HEK293T (cell line): ENCODE measurements at regions not wholly inside any gene's neighbourhood (a gene's known extent, or its start where the extent isn't known, plus 50 kb on each side); places are given as distances from the start of the nearest gene placed in this dataset.

Experiments used
- CTCF ChIA-PET: fragments of 350-600 bp; formaldehyde crosslinking; extraction: SDS; loops from one replicate; lab custom pipeline; 2021; ENCODE audit warnings: antibody characterized with exemption, inconsistent platforms; lab: Yijun Ruan, JAX
- POLR2A ChIA-PET: fragments of 350-600 bp; formaldehyde crosslinking; extraction: SDS; loops from one replicate; lab custom pipeline; 2020; ENCODE audit warnings: antibody characterized with exemption, inconsistent platforms; lab: Yijun Ruan, JAX
- DNase-seq: peaks from one replicate; pipeline ENCODE4 v3.0.0; 2012; ENCODE audit warnings: mixed read lengths; ENCODE audit errors: extremely low spot score
- ARNT ChIP-seq: fragments of 450-650 bp; IDR thresholded peaks from 2 replicates; pipeline ENCODE4 v1.6.1; 2017; ENCODE audit warnings: mild to moderate bottlenecking
- BHLHE40 ChIP-seq: fragments of 450-650 bp; IDR thresholded peaks from 2 replicates; pipeline ENCODE4 v1.6.1; 2016; ENCODE audit warnings: mild to moderate bottlenecking, moderate library complexity, borderline replicate concordance
- CTBP1 ChIP-seq: fragments of 450-650 bp; IDR thresholded peaks from 2 replicates; pipeline ENCODE4 v1.6.1; 2016; ENCODE audit warnings: borderline replicate concordance
- ELF4 ChIP-seq: fragments of 450-650 bp; IDR thresholded peaks from 2 replicates; pipeline ENCODE4 v1.6.1; 2017; ENCODE audit warnings: antibody characterized with exemption
- FOXA1 ChIP-seq: fragments of 450-650 bp; IDR thresholded peaks from 2 replicates; pipeline ENCODE4 v1.6.1; 2016; ENCODE audit warnings: mild to moderate bottlenecking
- FOXK2 ChIP-seq: fragments of 450-650 bp; IDR thresholded peaks from 2 replicates; pipeline ENCODE4 v1.6.1; 2016; ENCODE audit warnings: mild to moderate bottlenecking
- FOXM1 ChIP-seq: fragments of 450-650 bp; IDR thresholded peaks from 2 replicates; pipeline ENCODE4 v1.6.1; 2017; ENCODE audit warnings: mild to moderate bottlenecking, borderline replicate concordance
- HDGF ChIP-seq: fragments of 450-650 bp; IDR thresholded peaks from 2 replicates; pipeline ENCODE4 v1.6.1; 2017; ENCODE audit warnings: antibody characterized with exemption, borderline replicate concordance
- L3MBTL2 ChIP-seq: fragments of 450-650 bp; conservative IDR thresholded peaks from 2 replicates; pipeline ENCODE4 v1.6.1; 2016; ENCODE audit warnings: mild to moderate bottlenecking
- LEF1 ChIP-seq: fragments of 450-650 bp; IDR thresholded peaks from 2 replicates; pipeline ENCODE4 v1.6.1; 2017; ENCODE audit warnings: mild to moderate bottlenecking, borderline replicate concordance
- NFRKB ChIP-seq: fragments of 450-650 bp; IDR thresholded peaks from 2 replicates; pipeline ENCODE4 v1.6.1; 2016; ENCODE audit warnings: mild to moderate bottlenecking, moderate library complexity
- SP1 ChIP-seq: fragments of 450-650 bp; IDR thresholded peaks from 2 replicates; pipeline ENCODE4 v1.6.1; 2017
- SUZ12 ChIP-seq: fragments of 450-650 bp; IDR thresholded peaks from 2 replicates; pipeline ENCODE4 v1.6.1; 2016; ENCODE audit warnings: mild to moderate bottlenecking
- TARDBP ChIP-seq: fragments of 450-650 bp; IDR thresholded peaks from 2 replicates; pipeline ENCODE4 v1.6.1; 2016
- ZNF384 ChIP-seq: fragments of 450-650 bp; IDR thresholded peaks from 2 replicates; pipeline ENCODE4 v1.6.1; 2016
- TF ChIP-seq, protein P1 (sequence below): fragments of 450-650 bp; IDR thresholded peaks from 2 replicates; pipeline ENCODE4 v1.6.1; 2016

DNA sequence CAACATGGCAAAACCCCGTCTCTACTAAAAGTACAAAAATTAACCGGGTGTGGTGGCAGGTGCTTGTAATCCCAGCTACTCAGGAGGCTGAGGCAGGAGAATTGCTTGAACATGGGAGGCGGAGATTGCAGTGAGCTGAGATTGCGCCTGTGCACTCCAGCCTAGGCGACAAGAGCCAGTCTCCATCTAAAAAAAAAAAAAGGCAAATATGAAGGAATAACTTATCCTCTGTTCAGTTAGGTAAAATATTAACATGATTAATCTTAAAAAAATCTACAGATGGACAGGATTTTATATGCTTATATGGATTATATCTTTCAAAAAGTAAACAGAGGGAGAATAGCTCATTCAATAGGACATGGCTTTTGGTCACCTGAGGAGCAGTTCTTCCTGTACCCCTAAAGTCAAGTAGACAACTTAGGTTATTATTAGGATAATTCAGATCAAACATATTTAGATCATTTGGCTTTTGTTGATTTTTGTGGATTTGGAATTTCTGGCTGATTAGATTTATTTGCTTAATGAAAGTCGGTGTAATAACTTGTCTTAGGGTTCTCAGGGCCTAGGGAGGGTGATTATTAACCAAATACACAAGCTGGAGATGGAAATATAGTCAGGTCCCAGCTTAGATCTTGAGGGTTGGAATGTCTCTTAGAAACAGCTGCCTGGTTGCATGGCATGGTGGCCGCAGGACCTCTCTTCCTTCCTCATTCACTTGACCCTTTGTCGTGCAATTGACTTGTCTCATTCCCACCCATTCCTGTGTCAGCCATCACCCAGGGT is 82.1 kb upstream of the ONECUT1 start:
- ChIA-PET CTCF (no interaction called here), POLR2A (no interaction called here)

DNA sequence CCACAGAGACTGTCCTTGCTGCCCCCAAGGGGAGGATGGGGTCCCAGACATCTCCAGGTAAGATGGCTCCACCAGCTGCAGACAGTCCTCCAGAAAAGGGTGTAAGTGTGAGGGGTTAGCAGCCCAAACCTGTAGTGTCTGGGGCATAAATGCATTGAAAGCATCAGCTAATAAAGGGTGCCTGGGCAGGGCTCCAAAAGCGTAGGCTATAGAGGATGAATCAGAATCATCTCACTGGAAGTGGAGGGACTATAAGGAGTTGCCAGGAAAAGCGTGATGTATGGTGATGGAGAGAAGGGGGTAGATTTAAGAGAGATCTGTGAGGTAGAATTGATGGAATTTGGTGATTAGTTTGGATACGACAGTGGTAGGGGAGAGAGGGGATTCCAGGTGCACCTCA is 79.9 kb upstream of the ONECUT1 start:
- no peak for TF ChIP-seq FOXK2
- no peak for DNase-seq
- CTCF ChIA-PET: no interaction called here
- POLR2A ChIA-PET: no interaction called here

More for the DNA sequence above, 82.1 kb upstream of the ONECUT1 start:
- TF ChIP-seq NFRKB (no peak), ELF4 (no peak), BHLHE40 (no peak), ZNF384 (no peak), TARDBP (no peak), FOXK2 (no peak), ARNT (no peak)
- DNase-seq: no peak

DNA sequence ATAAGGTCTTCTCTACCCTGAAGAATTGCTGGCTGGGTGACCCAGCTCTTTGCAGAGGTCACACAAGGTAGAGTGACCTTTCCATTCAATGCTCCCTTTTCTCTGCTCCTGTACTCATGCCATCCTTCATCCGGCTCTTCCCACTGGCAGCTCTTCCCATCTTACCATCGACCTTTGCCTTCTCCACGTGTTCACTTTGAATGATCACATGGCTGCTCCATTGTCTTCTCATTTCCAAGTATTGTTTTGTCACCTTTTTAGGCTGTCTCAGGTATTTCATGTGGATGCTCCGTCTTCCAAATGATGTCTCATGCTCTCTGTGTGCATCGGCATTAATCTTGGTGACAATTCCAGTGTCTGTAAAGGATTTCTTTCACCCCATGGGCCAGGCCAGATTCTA is 76.6 kb upstream of the ONECUT1 start:
- CTCF ChIA-PET: interaction anchor here (0.6 kb wide), 1 partner anchor 9 kb away, joined by 3 read pairs; no protein-coding TSS in a partner anchor
- POLR2A ChIA-PET: no interaction called here
- TF ChIP-seq BHLHE40 (no peak), FOXA1 (no peak), LEF1 (no peak), SUZ12 (no peak), HDGF (no peak), NFRKB (no peak), ARNT (no peak), ELF4 (no peak), FOXM1 (no peak)
- DNase-seq: no peak

DNA sequence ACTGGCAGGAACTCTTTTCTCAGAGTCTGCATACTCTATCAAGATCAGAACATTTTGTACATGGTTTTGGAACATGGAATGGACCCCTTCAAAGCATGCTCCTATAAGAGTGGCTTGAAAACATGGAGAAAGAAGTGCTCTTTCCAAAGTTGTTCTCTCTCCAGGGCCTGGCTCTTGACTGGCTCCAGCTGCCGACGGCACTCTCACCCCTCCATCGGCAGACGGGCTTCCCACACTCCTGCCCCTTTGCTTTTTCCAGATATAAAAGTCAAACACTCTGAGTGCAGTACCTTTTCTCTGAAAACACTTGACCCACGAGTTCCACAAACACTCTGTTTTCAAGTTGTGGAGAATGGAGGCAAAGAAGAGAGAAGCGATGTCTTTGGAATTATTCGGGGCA is 72.5 kb upstream of the ONECUT1 start:
- ChIA-PET POLR2A (no interaction called here), CTCF (no interaction called here)
- TF ChIP-seq LEF1: no peak
- TF ChIP-seq SP1: no peak
- no peak for TF ChIP-seq TARDBP
- TF ChIP-seq HDGF: no peak
- TF ChIP-seq ARNT: no peak
- TF ChIP-seq, protein P1, sequence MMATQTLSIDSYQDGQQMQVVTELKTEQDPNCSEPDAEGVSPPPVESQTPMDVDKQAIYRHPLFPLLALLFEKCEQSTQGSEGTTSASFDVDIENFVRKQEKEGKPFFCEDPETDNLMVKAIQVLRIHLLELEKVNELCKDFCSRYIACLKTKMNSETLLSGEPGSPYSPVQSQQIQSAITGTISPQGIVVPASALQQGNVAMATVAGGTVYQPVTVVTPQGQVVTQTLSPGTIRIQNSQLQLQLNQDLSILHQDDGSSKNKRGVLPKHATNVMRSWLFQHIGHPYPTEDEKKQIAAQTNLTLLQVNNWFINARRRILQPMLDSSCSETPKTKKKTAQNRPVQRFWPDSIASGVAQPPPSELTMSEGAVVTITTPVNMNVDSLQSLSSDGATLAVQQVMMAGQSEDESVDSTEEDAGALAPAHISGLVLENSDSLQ: no peak
- TF ChIP-seq FOXK2: no peak
- TF ChIP-seq L3MBTL2: no peak
- no peak for TF ChIP-seq ELF4
- TF ChIP-seq FOXA1: no peak
- no peak for TF ChIP-seq ZNF384
- no peak for TF ChIP-seq CTBP1
- no peak for TF ChIP-seq BHLHE40
- TF ChIP-seq NFRKB: no peak
- no peak for TF ChIP-seq SUZ12
- TF ChIP-seq FOXM1: no peak
- no peak for DNase-seq

DNA sequence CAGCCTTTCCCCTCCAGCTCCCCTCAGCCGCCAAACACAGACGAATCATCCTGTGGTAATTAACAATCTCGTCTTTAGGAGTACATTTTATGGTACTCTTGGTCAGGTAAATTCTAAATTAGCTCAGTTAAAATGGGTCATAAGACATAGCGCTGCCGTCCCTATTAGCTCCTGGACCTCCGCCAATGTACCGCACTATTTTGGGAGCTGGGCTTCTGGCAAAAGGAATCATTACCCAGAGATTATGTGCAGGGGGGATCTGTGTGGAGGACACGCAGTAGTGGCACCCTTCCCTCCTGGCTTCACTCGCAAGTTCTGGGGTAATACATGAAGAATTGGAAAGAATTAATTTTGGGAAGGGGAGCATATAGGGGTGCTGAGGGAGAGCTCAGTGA is 68.6 kb upstream of the ONECUT1 start:
- CTCF ChIA-PET: no interaction called here
- no peak for DNase-seq
- POLR2A ChIA-PET: no interaction called here
- TF ChIP-seq BHLHE40 (no peak), ARNT (no peak), CTBP1 (no peak), TARDBP (no peak), NFRKB (no peak), FOXK2 (no peak)
- TF ChIP-seq, protein P1: no peak

- ChIA-PET CTCF (no interaction called here), POLR2A (no interaction called here)
- no peak for DNase-seq
- no peak for TF ChIP-seq FOXM1
- no peak for TF ChIP-seq TARDBP
- no peak for TF ChIP-seq CTBP1
- TF ChIP-seq FOXK2: no peak
- TF ChIP-seq, protein P1: no peak
- TF ChIP-seq ELF4: no peak
- no peak for TF ChIP-seq SP1
- no peak for TF ChIP-seq HDGF
Observed at GRCh38 chr15:52857937-52858781, 68.0 kb upstream of the ONECUT1 start.

DNA sequence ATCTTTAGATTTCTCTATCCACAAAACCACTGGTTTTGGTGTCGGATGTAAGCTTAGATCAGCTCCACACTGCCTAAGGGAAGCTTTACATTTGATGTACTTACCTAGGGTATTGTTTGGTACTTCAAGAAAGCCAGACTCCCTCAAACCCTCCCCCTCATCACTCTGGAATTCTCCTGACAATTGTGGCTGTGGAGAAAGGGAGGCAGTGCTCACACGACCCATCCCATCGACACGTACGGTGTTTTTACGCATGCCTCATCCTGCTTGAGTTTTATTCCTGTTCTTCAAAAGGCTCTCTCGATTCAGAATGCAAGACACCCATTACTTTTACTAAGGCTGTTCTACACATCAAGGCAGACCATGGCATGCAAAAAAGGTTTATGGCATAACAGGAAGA is 67.3 kb upstream of the ONECUT1 start:
- DNase-seq: no peak
- no peak for TF ChIP-seq TARDBP
- TF ChIP-seq FOXK2: no peak
- TF ChIP-seq, protein P1: no peak
- no peak for TF ChIP-seq HDGF
- TF ChIP-seq SUZ12: no peak
- TF ChIP-seq FOXM1: no peak
- no peak for TF ChIP-seq ELF4
- TF ChIP-seq FOXA1: no peak
- no peak for TF ChIP-seq ZNF384
- no peak for TF ChIP-seq L3MBTL2
- TF ChIP-seq ARNT: no peak
- no peak for TF ChIP-seq CTBP1
- TF ChIP-seq SP1: no peak
- POLR2A ChIA-PET: no interaction called here
- CTCF ChIA-PET: no interaction called here
